RWPE2 (cell line): ENCODE measurements at regions not wholly inside any gene's neighbourhood (a gene's known extent, or its start where the extent isn't known, plus 50 kb on each side); places are given as distances from the start of the nearest gene placed in this dataset.
"Not testable (repeated sequence)": the region's sequence is repeated elsewhere in the genome, so short reads cannot be mapped to it uniquely, and the experiment has no call there.

ENCODE experiments used
- ATAC-seq: fragments of 200-7000 bp; cut with Tn5 transposase; 3 replicates; pipeline ENCODE4 v1.9.1; 2021; ENCODE audit warnings: low read depth
- DNase-seq: peaks from one replicate; pipeline ENCODE4 v3.0.0-alpha.2; 2020; ENCODE audit warnings: low spot score
- H3K27ac ChIP-seq: fragments of 450-650 bp; 2 replicates; pipeline ENCODE4 v1.5.1; 2017; ENCODE audit warnings: mild to moderate bottlenecking; ENCODE audit not compliant: poor library complexity, severe bottlenecking
- H3K27me3 ChIP-seq: fragments of 250-450 bp; sonication (Bioruptor Pico); 2 replicates; pipeline ENCODE4 v1.5.1; 2021; ENCODE audit warnings: mild to moderate bottlenecking, moderate library complexity; ENCODE audit not compliant: insufficient read depth, poor library complexity, severe bottlenecking
- H3K36me3 ChIP-seq: fragments of 250-450 bp; sonication (Bioruptor Pico); 2 replicates; pipeline ENCODE4 v1.5.1; 2020; ENCODE audit warnings: low read depth, mild to moderate bottlenecking, moderate library complexity
- H3K4me1 ChIP-seq: fragments of 250-450 bp; sonication (Bioruptor Pico); 2 replicates; pipeline ENCODE4 v1.5.1; 2021; ENCODE audit warnings: mild to moderate bottlenecking, moderate library complexity; ENCODE audit not compliant: insufficient read depth, poor library complexity, severe bottlenecking
- H3K4me3 ChIP-seq: fragments of 250-450 bp; sonication (Bioruptor Pico); 2 replicates; pipeline ENCODE4 v1.5.1; 2021; ENCODE audit warnings: mild to moderate bottlenecking, moderate library complexity; ENCODE audit not compliant: severe bottlenecking
- H3K9me3 ChIP-seq: fragments of 250-450 bp; sonication (Bioruptor Pico); 2 replicates; pipeline ENCODE4 v1.5.1; 2021; ENCODE audit warnings: mild to moderate bottlenecking, moderate library complexity; ENCODE audit not compliant: severe bottlenecking
- TF ChIP-seq, protein P1 (sequence below): fragments of 450-650 bp; IDR thresholded peaks from one replicate; pipeline ENCODE4 v1.5.1; 2017; ENCODE audit warnings: mild to moderate bottlenecking, moderate library complexity; ENCODE audit not compliant: poor library complexity, severe bottlenecking

- Histone ChIP-seq H3K9me3 (no peaks in the 10 kb centered on the region), H3K36me3 (no peaks in the 10 kb centered on the region), H3K27me3 (no peaks in the 10 kb centered on the region), H3K4me3 (no peak overlapping the region), H3K27ac (no peak overlapping the region), H3K4me1 (no peaks in the 10 kb centered on the region)
- DNase-seq (peak; percentile 10), ATAC-seq (no peak)
- TF ChIP-seq, protein P1, sequence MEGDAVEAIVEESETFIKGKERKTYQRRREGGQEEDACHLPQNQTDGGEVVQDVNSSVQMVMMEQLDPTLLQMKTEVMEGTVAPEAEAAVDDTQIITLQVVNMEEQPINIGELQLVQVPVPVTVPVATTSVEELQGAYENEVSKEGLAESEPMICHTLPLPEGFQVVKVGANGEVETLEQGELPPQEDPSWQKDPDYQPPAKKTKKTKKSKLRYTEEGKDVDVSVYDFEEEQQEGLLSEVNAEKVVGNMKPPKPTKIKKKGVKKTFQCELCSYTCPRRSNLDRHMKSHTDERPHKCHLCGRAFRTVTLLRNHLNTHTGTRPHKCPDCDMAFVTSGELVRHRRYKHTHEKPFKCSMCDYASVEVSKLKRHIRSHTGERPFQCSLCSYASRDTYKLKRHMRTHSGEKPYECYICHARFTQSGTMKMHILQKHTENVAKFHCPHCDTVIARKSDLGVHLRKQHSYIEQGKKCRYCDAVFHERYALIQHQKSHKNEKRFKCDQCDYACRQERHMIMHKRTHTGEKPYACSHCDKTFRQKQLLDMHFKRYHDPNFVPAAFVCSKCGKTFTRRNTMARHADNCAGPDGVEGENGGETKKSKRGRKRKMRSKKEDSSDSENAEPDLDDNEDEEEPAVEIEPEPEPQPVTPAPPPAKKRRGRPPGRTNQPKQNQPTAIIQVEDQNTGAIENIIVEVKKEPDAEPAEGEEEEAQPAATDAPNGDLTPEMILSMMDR, result no peak
These were observed 341.8 kb downstream of the MAGEB5 start for GRCh38 chrX:26557691-26558321.

- not testable (repeated sequence) for ATAC-seq, H3K27me3 ChIP-seq, H3K36me3 ChIP-seq, DNase-seq, H3K4me1 ChIP-seq, H3K27ac ChIP-seq, H3K4me3 ChIP-seq, H3K9me3 ChIP-seq
These were observed 309.8 kb downstream of the MAGEB5 start for GRCh38 chrX:26525768-26526167.

DNA sequence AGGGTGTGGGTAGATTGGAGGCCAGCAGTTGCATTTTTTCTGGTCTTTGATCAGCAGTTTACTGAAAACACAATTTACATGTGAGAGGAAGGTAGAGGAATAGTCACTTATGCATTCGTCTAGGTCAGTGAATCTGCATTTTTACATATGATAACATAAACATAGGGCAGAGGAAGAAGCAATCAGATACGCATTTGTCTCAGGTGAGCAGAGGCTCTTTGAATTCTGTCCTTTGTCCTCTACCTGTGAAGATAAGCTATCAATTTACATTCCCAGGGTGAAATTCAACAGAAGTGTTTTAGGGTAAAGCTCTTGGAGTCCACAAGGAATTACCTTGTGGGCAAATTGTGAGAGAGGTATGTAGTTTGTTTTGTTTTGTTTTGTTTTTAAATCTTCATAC is 306.5 kb downstream of the MAGEB5 start:
- H3K27ac ChIP-seq, result no peak overlapping the region
- no peak for ATAC-seq
- TF ChIP-seq, protein P1, result no peak

GRCh38 chrX:26511589-26512363 is 295.8 kb downstream of the MAGEB5 start:
- no peak overlapping the region for H3K27ac ChIP-seq
- DNase-seq (no peak), ATAC-seq (no peak)
- H3K27me3 ChIP-seq, result no peaks in the 10 kb centered on the region
- TF ChIP-seq, protein P1, result no peak
- no peaks in the 10 kb centered on the region for H3K4me1 ChIP-seq
- H3K4me3 ChIP-seq, result no peak overlapping the region
- H3K36me3 ChIP-seq, result no peaks in the 10 kb centered on the region
- H3K9me3 ChIP-seq, result no peaks in the 10 kb centered on the region

More for the DNA sequence above, 306.5 kb downstream of the MAGEB5 start:
- no peaks in the 10 kb centered on the region for H3K9me3 ChIP-seq
- no peak overlapping the region for H3K4me3 ChIP-seq
- H3K36me3 ChIP-seq, result no peaks in the 10 kb centered on the region
- no peaks in the 10 kb centered on the region for H3K4me1 ChIP-seq
- DNase-seq, result no peak
- H3K27me3 ChIP-seq, result no peaks in the 10 kb centered on the region

GRCh38 chrX:26470941-26471340 is 255.0 kb downstream of the MAGEB5 start:
- no peaks in the 10 kb centered on the region for H3K9me3 ChIP-seq
- H3K36me3 ChIP-seq, result no peaks in the 10 kb centered on the region
- ATAC-seq (no peak), DNase-seq (no peak)
- no peak overlapping the region for H3K27ac ChIP-seq
- no peak overlapping the region for H3K4me3 ChIP-seq
- no peaks in the 10 kb centered on the region for H3K27me3 ChIP-seq
- no peaks in the 10 kb centered on the region for H3K4me1 ChIP-seq
- TF ChIP-seq, protein P1, result no peak
